ENCODE measurements at regions not wholly inside any gene's neighbourhood (a gene's known extent, or its start where the extent isn't known, plus 50 kb on each side); places are given as distances from the start of the nearest gene placed in this dataset.

DNA sequence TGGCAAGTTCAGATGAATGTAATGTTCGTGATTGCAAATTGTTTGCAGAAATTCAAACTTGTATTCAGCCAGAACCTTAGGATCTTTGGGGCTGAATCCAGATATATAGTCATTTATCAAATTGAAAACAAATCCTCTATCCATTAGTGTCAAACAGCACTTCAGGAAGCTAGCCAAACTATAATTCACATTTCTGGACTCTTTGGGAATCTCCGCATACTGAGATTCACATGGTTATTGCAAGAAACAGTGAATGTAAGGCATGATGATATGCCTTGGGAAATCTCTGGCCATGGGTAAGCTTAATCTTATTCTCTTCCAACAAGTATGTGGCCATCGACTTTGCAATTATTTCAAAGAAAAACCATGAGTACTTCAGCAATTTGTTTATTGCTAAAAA is 98.5 kb downstream of the KLHL28 start:
- no peak for DNase-seq
- Mint-ChIP-seq H3K36me3 (ENCODE audit: insufficient read depth, unreplicated experiment) (no peaks in the 10 kb centered on the region), H3K27me3 (ENCODE audit: insufficient read depth, unreplicated experiment) (no peaks in the 10 kb centered on the region), H3K4me3 (ENCODE audit: unreplicated experiment) (no peak overlapping the region), H3K4me1 (ENCODE audit: low read depth, unreplicated experiment) (peaks cover 6% of the 10 kb centered on the region), H3K27ac (ENCODE audit: unreplicated experiment) (no peak overlapping the region), H3K9me3 (ENCODE audit: unreplicated experiment) (peaks cover 9% of the 10 kb centered on the region)
- intact Hi-C loops (cut with micrococcal nuclease; ENCODE audit: unreplicated experiment) = no loop called here
- ChIA-PET POLR2A (no interaction called here), CTCF (no interaction called here)
- BruUV-seq (replicated peaks) = no TSS peak
- no peak overlapping the region for H3K4me3 ChIP-seq (ENCODE audit: low read depth, low read length)
- no peaks in the 10 kb centered on the region for H3K9me3 ChIP-seq
- H3K27me3 ChIP-seq (replicated peaks; ENCODE audit: control insufficient read depth, insufficient read depth, low read length) = no peaks in the 10 kb centered on the region
- no peaks in the 10 kb centered on the region for H3K36me3 ChIP-seq (ENCODE audit: control insufficient read depth, insufficient read depth, low read length)
- no peaks in the 10 kb centered on the region for H3K4me1 ChIP-seq
- no peak for TF ChIP-seq CTCF (IDR thresholded peaks at IDR 0.05; ENCODE audit: insufficient read depth in 1 of 2, low read depth in 1 of 2, low read length in 1 of 2, severe bottlenecking in 1 of 2, unreplicated experiment in 1 of 2)

DNA sequence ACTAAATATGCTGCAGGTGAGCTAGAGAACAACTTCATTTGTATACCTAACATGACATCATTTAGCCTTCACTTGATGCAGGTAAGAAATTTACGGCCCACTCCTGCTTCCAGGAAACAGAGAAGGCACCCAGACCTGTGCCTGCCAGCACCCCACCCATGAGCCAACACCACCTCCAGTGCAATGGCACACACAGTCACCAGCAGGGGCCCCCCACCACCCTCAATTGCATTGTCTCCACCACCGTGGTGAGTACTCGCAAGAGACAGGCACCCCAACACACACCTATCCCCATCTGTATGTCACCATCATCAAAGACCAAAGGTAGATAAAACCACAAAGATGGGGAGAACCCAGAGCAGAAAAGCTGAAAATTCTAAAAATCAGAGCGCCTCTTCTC is 107.6 kb downstream of the KLHL28 start:
- no peak overlapping the region for H3K27ac Mint-ChIP-seq (ENCODE audit: unreplicated experiment)
- Histone ChIP-seq H3K36me3 (ENCODE audit: control insufficient read depth, insufficient read depth, low read length) (no peaks in the 10 kb centered on the region), H3K9me3 (no peaks in the 10 kb centered on the region), H3K27me3 (replicated peaks; ENCODE audit: control insufficient read depth, insufficient read depth, low read length) (no peaks in the 10 kb centered on the region), H3K4me3 (ENCODE audit: low read depth, low read length) (no peak overlapping the region), H3K4me1 (no peaks in the 10 kb centered on the region)
- peaks cover 10% of the 10 kb centered on the region for H3K27me3 Mint-ChIP-seq (ENCODE audit: insufficient read depth, unreplicated experiment)
- DNase-seq = no peak
- no peaks in the 10 kb centered on the region for H3K36me3 Mint-ChIP-seq (ENCODE audit: insufficient read depth, unreplicated experiment)
- no peaks in the 10 kb centered on the region for H3K4me1 Mint-ChIP-seq (ENCODE audit: low read depth, unreplicated experiment)
- CTCF ChIA-PET = no interaction called here
- BruUV-seq (replicated peaks) = no TSS peak
- intact Hi-C loops (cut with micrococcal nuclease; ENCODE audit: unreplicated experiment) = no loop called here
- H3K4me3 Mint-ChIP-seq (ENCODE audit: unreplicated experiment) = no peak overlapping the region
- POLR2A ChIA-PET = no interaction called here
- H3K9me3 Mint-ChIP-seq (ENCODE audit: unreplicated experiment) = no peaks in the 10 kb centered on the region
- TF ChIP-seq CTCF (IDR thresholded peaks at IDR 0.05; ENCODE audit: insufficient read depth in 1 of 2, low read depth in 1 of 2, low read length in 1 of 2, severe bottlenecking in 1 of 2, unreplicated experiment in 1 of 2) = no peak

GRCh38 chr14:44847526-44848309 is 114.0 kb downstream of the KLHL28 start:
- no peaks in the 10 kb centered on the region for H3K36me3 ChIP-seq (ENCODE audit: control insufficient read depth, insufficient read depth, low read length)
- no peak overlapping the region for H3K27ac Mint-ChIP-seq (ENCODE audit: unreplicated experiment)
- ChIA-PET CTCF (no interaction called here), POLR2A (interaction anchor here (0.6 kb wide), 1 partner anchor 1994 kb away, joined by 7 read pairs; no protein-coding TSS in a partner anchor)
- intact Hi-C loops (cut with micrococcal nuclease; ENCODE audit: unreplicated experiment) = loop anchor here (5.0 kb wide), 1 partner anchor 190 kb away; no protein-coding TSS in a partner anchor
- H3K4me1 ChIP-seq = no peaks in the 10 kb centered on the region
- no peak for TF ChIP-seq CTCF (IDR thresholded peaks at IDR 0.05; ENCODE audit: insufficient read depth in 1 of 2, low read depth in 1 of 2, low read length in 1 of 2, severe bottlenecking in 1 of 2, unreplicated experiment in 1 of 2)
- no peaks in the 10 kb centered on the region for H3K36me3 Mint-ChIP-seq (ENCODE audit: insufficient read depth, unreplicated experiment)
- H3K27me3 Mint-ChIP-seq (ENCODE audit: insufficient read depth, unreplicated experiment) = no peaks in the 10 kb centered on the region
- no peaks in the 10 kb centered on the region for H3K9me3 ChIP-seq
- BruUV-seq (replicated peaks) = no TSS peak
- no peaks in the 10 kb centered on the region for H3K9me3 Mint-ChIP-seq (ENCODE audit: unreplicated experiment)
- H3K27me3 ChIP-seq (replicated peaks; ENCODE audit: control insufficient read depth, insufficient read depth, low read length) = no peaks in the 10 kb centered on the region
- H3K4me3 Mint-ChIP-seq (ENCODE audit: unreplicated experiment) = no peak overlapping the region
- no peak overlapping the region for H3K4me3 ChIP-seq (ENCODE audit: low read depth, low read length)
- H3K4me1 Mint-ChIP-seq (ENCODE audit: low read depth, unreplicated experiment) = no peaks in the 10 kb centered on the region
- no peak for DNase-seq
